Endothelial cell of umbilical vein (primary cell): ENCODE measurements at regions not wholly inside any gene's neighbourhood (a gene's known extent, or its start where the extent isn't known, plus 50 kb on each side); places are given as distances from the start of the nearest gene placed in this dataset.

ENCODE experiments used
- BruUV-seq: library from RNA; stranded (reverse); fragments of 400-500 nt; replicated peaks from 2 replicates; lab custom pipeline; 2021; lab: Mats Ljungman, UMichigan
- CTCF ChIA-PET: fragments of 300-600, 350-600 bp; sonication (Branson Sonifier 250); formaldehyde crosslinking; loops from one replicate; lab custom pipeline; 2021; ENCODE audit warnings: antibody characterized with exemption, inconsistent platforms; lab: Charles Lee
- POLR2A ChIA-PET: fragments of 300-600, 350-600 bp; sonication (Branson Sonifier 250); formaldehyde crosslinking; loops from one replicate; lab custom pipeline; 2021; ENCODE audit warnings: antibody characterized with exemption, inconsistent platforms; lab: Charles Lee
- DNase-seq: peaks from one replicate; pipeline ENCODE4 v3.0.0-alpha.2; 2011; ENCODE audit warnings: low read depth, low spot score
- FAIRE-seq: peaks from 2 replicates; lab custom pipeline; 2011; peaks lifted over from hg19 to GRCh38; lab: Jason Lieb, UNC
- H2AFZ ChIP-seq: 2 replicates; pipeline ENCODE4 v1.6.0; 2012; ENCODE audit warnings: low read depth, low read length, control low read depth, inconsistent platforms
- H3K27ac ChIP-seq: 2 replicates; pipeline ENCODE4 v1.5.1; 2011; ENCODE audit warnings: low read depth, mild to moderate bottlenecking, control low read depth, low read length, moderate library complexity; ENCODE audit not compliant: insufficient read depth
- H3K27me3 ChIP-seq, 2 experiments: 2 replicates each; pipeline versions ENCODE4 v1.6.0 to v1.6.1; 2011; ENCODE audit warnings: low read length in 2 of 2, mixed read lengths in 1 of 2; ENCODE audit not compliant: control insufficient read depth in 2 of 2, insufficient read depth in 2 of 2
- H3K36me3 ChIP-seq, 2 experiments: 2 replicates in 1 of 2; 3 replicates in 1 of 2; pipeline ENCODE4 v1.5.1; 2011; ENCODE audit warnings: low read length in 2 of 2, mild to moderate bottlenecking in 1 of 2, moderate library complexity in 1 of 2; ENCODE audit not compliant: control insufficient read depth in 2 of 2, insufficient read depth in 2 of 2; ENCODE audit errors: extremely low read depth in 1 of 2
- H3K4me1 ChIP-seq: 3 replicates; pipeline ENCODE4 v1.5.1; 2011; ENCODE audit warnings: mild to moderate bottlenecking, low read length; ENCODE audit not compliant: control insufficient read depth, insufficient read depth; ENCODE audit errors: extremely low read depth
- H3K4me2 ChIP-seq: 2 replicates; pipeline ENCODE4 v1.6.1; 2011; ENCODE audit warnings: low read length, control low read depth, mixed read lengths; ENCODE audit not compliant: insufficient read depth
- H3K4me3 ChIP-seq, 3 experiments: fragments of 200-600 bp in 1 of 3; sonication (generic), shearing (Covaris generic) in 1 of 3; replicated peaks in 1 of 3; 2 replicates each; pipeline ENCODE4 v1.5.1; 2011 to 2016; ENCODE audit warnings: control low read depth in 3 of 3, low read length in 3 of 3, mild to moderate bottlenecking in 2 of 3, inconsistent platforms in 1 of 3, low read depth in 1 of 3, moderate library complexity in 1 of 3; ENCODE audit not compliant: insufficient read depth in 1 of 3
- H3K79me2 ChIP-seq: 2 replicates; pipeline ENCODE4 v1.6.0; 2012; ENCODE audit warnings: low read length, inconsistent platforms; ENCODE audit not compliant: control insufficient read depth, insufficient read depth
- H3K9ac ChIP-seq: replicated peaks from 2 replicates; pipeline ENCODE3; 2011; ENCODE audit warnings: low read length, control low read depth; ENCODE audit not compliant: insufficient read depth; ENCODE audit errors: extremely low read depth
- H3K9me1 ChIP-seq: replicated peaks from 3 replicates; pipeline ENCODE4 v1.6.0; 2011; ENCODE audit warnings: mild to moderate bottlenecking, low read length; ENCODE audit not compliant: control insufficient read depth, insufficient read depth; ENCODE audit errors: extremely low read depth
- H3K9me3 ChIP-seq: replicated peaks from 2 replicates; pipeline ENCODE4 v1.5.1; 2012; ENCODE audit warnings: low read length, inconsistent platforms; ENCODE audit not compliant: control insufficient read depth, insufficient read depth
- H4K20me1 ChIP-seq: replicated peaks from 2 replicates; pipeline ENCODE3; 2011; ENCODE audit warnings: mild to moderate bottlenecking, low read length; ENCODE audit not compliant: control insufficient read depth, insufficient read depth; ENCODE audit errors: extremely low read depth
- CTCF ChIP-seq, 2 donors: IDR thresholded peaks; 1 replicate in 1 of 2; 2 replicates in 1 of 2; pipeline ENCODE4 v1.5.1; 2011; ENCODE audit warnings: low read length in 2 of 2, mild to moderate bottlenecking in 2 of 2, moderate library complexity in 2 of 2, control low read depth in 1 of 2, inconsistent platforms in 1 of 2, low read depth in 1 of 2; ENCODE audit not compliant: insufficient read depth in 1 of 2; ENCODE audit errors: extremely low read depth in 1 of 2
- EZH2 ChIP-seq: IDR thresholded peaks from 2 replicates; pipeline ENCODE4 v1.6.1; 2012; ENCODE audit warnings: borderline replicate concordance, low read depth, mild to moderate bottlenecking, moderate library complexity, low read length, inconsistent platforms; ENCODE audit not compliant: severe bottlenecking
- FOS ChIP-seq: IDR thresholded peaks from 2 replicates; pipeline ENCODE4 v1.6.1; 2011; ENCODE audit warnings: mild to moderate bottlenecking, low read length, moderate library complexity, borderline replicate concordance; ENCODE audit not compliant: insufficient read depth
- GATA2 ChIP-seq: IDR thresholded peaks from 2 replicates; pipeline ENCODE4 v1.7.0; 2011; ENCODE audit warnings: low read depth, mild to moderate bottlenecking, moderate library complexity, mixed read lengths, low read length; ENCODE audit not compliant: insufficient read length, insufficient read depth
- JUN ChIP-seq: IDR thresholded peaks from 2 replicates; pipeline ENCODE4 v1.6.1; 2011; ENCODE audit warnings: borderline replicate concordance, low read depth; ENCODE audit not compliant: insufficient read length, insufficient read depth
- MAX ChIP-seq: IDR thresholded peaks from 2 replicates; pipeline ENCODE4 v1.6.1; 2011; ENCODE audit not compliant: insufficient read depth, insufficient read length
- MYC ChIP-seq: IDR thresholded peaks from one replicate; pipeline ENCODE4 v1.6.1; 2011; ENCODE audit warnings: mild to moderate bottlenecking, low read depth, low read length
- POLR2A ChIP-seq: IDR thresholded peaks from 2 replicates; pipeline ENCODE4 v1.6.1; 2012; ENCODE audit warnings: low read depth, mild to moderate bottlenecking, control low read depth, low read length
- POLR2AphosphoS5 ChIP-seq: IDR thresholded peaks from 2 replicates; pipeline ENCODE4 v1.6.1; 2012; ENCODE audit warnings: low read depth, mild to moderate bottlenecking, control low read depth, low read length, moderate library complexity; ENCODE audit not compliant: insufficient read depth
- dilution Hi-C: fragments of 300-500 bp; cut with MboI; formaldehyde crosslinking; loops from one replicate; pipeline ENCODE4 v1.15.0; 2019; ENCODE audit warnings: low sequenced_read_pairs; ENCODE audit not compliant: extremely low pct_ligation_motif_present
- intact Hi-C: fragments of 100-400 bp; cut with micrococcal nuclease; formaldehyde crosslinking; loops from one replicate; pipeline ENCODE4 v1.10.0; 2022

- Histone ChIP-seq H4K20me1 (no peaks in the 10 kb centered on the region), H3K27ac (no peak overlapping the region), H3K79me2 (no peaks in the 10 kb centered on the region), H3K27me3 (no peaks in the 10 kb centered on the region), H3K36me3 (no peaks in the 10 kb centered on the region), H3K9ac (no peak overlapping the region), H3K4me1 (no peaks in the 10 kb centered on the region), H3K9me3 (no peaks in the 10 kb centered on the region), H2AFZ (no peak overlapping the region), H3K4me3 (no peak overlapping the region), H3K9me1 (no peaks in the 10 kb centered on the region), H3K4me2 (no peak overlapping the region)
- intact Hi-C loops (no loop called here), dilution Hi-C loops (no loop called here)
- ChIA-PET CTCF (no interaction called here), POLR2A (no interaction called here)
- DNase-seq (no peak), FAIRE-seq (no peak)
- TF ChIP-seq MAX (no peak), POLR2A (no peak), JUN (no peak), CTCF (IDR thresholded peaks at IDR 0.05; ENCODE audit: extremely low read depth in 1 of 2, insufficient read depth in 1 of 2, low read depth in 1 of 2, low read length in 2 of 2) (no peak), FOS (no peak), GATA2 (no peak), POLR2AphosphoS5 (no peak), EZH2 (no peak), MYC (no peak)
- BruUV-seq, result no TSS peak
Observed at GRCh38 chr15:69669446-69669845, 216.8 kb downstream of the RPLP1 start.
